PC-3 (cell line): ENCODE measurements at regions not wholly inside any gene's neighbourhood (a gene's known extent, or its start where the extent isn't known, plus 50 kb on each side); places are given as distances from the start of the nearest gene placed in this dataset.

Source experiments
- ATAC-seq: fragments of 200-7000 bp; cut with Tn5 transposase; 2 replicates; pipeline ENCODE4 v1.9.1; 2020; ENCODE audit warnings: mild to moderate bottlenecking, moderate library complexity
- BruUV-seq: library from RNA; stranded (reverse); fragments of 400-500 nt; replicated peaks from 2 replicates; lab custom pipeline; 2021; lab: Mats Ljungman, UMichigan
- CTCF ChIA-PET: fragments of 300-600 bp; sonication (Branson Sonifier 250); formaldehyde crosslinking; loops from one replicate; lab custom pipeline; 2022; ENCODE audit warnings: antibody characterized with exemption; lab: Charles Lee
- POLR2A ChIA-PET: fragments of 300-600 bp; sonication (Branson Sonifier 250); formaldehyde crosslinking; loops from one replicate; lab custom pipeline; 2022; ENCODE audit warnings: antibody characterized with exemption; ENCODE audit not compliant: unreplicated experiment; lab: Charles Lee
- DNase-seq: peaks from one replicate; pipeline ENCODE4 v3.0.0-alpha.2; 2015
- H2AFZ ChIP-seq: fragments of 300-600 bp; sonication (generic); 2 replicates; pipeline ENCODE4 v1.6.0; 2016; ENCODE audit warnings: antibody characterized with exemption, low read length
- H3F3A ChIP-seq: fragments of 300-600 bp; sonication (generic); one replicate; pipeline ENCODE4 v1.6.0; 2017; ENCODE audit warnings: antibody characterized with exemption, low read length, control low read depth, mild to moderate bottlenecking; ENCODE audit not compliant: unreplicated experiment
- H3K27ac ChIP-seq: fragments of 300-600 bp; sonication (generic); 2 replicates; pipeline ENCODE4 v1.5.1; 2016; ENCODE audit warnings: mild to moderate bottlenecking, low read length
- H3K27me3 ChIP-seq: fragments of 300-600 bp; sonication (generic); 2 replicates; pipeline ENCODE4 v1.6.1; 2016; ENCODE audit warnings: low read length, mixed read lengths
- H3K36me3 ChIP-seq: fragments of 300-600 bp; sonication (generic); 2 replicates; pipeline ENCODE4 v1.6.1; 2016; ENCODE audit warnings: low read depth, mixed run types, low read length, mixed read lengths
- H3K4me1 ChIP-seq: fragments of 300-600 bp; sonication (generic); 2 replicates; pipeline ENCODE4 v1.5.1; 2016; ENCODE audit warnings: low read length; ENCODE audit not compliant: insufficient read depth
- H3K4me2 ChIP-seq: fragments of 300-600 bp; sonication (generic); 2 replicates; pipeline ENCODE4 v1.6.0; 2016; ENCODE audit warnings: low read length
- H3K4me3 ChIP-seq: fragments of 300-600 bp; sonication (generic); 2 replicates; pipeline ENCODE4 v1.5.1; 2016; ENCODE audit warnings: mild to moderate bottlenecking, low read length, mixed read lengths
- H3K79me2 ChIP-seq: fragments of 300-600 bp; sonication (generic); 2 replicates; pipeline ENCODE4 v1.6.1; 2017; ENCODE audit warnings: low read length, mixed read lengths
- H3K9ac ChIP-seq: fragments of 300-600 bp; sonication (generic); 2 replicates; pipeline ENCODE4 v1.6.0; 2016; ENCODE audit warnings: mild to moderate bottlenecking, low read length
- H3K9me2 ChIP-seq: fragments of 300-600 bp; sonication (generic); replicated peaks from 2 replicates; pipeline ENCODE4 v1.6.1; 2016; ENCODE audit warnings: mixed run types, low read length, mixed read lengths
- H3K9me3 ChIP-seq: fragments of 300-600 bp; sonication (generic); 2 replicates; pipeline ENCODE4 v1.6.1; 2016; ENCODE audit warnings: low read length, mixed read lengths
- H4K20me1 ChIP-seq: fragments of 300-600 bp; sonication (generic); 2 replicates; pipeline ENCODE4 v1.6.1; 2016; ENCODE audit warnings: low read length, mixed read lengths
- CTCF ChIP-seq: fragments of 300-600 bp; sonication (generic); conservative IDR thresholded peaks from 2 replicates; pipeline ENCODE4 v1.5.1; 2017; ENCODE audit warnings: antibody characterized with exemption, low read depth, mild to moderate bottlenecking, low read length
- EZH2 ChIP-seq: fragments of 300-600 bp; sonication (generic); IDR thresholded peaks from one replicate; pipeline ENCODE4 v1.6.1; 2017; ENCODE audit warnings: antibody characterized with exemption, mild to moderate bottlenecking, low read length; ENCODE audit not compliant: unreplicated experiment
- EZH2phosphoT487 ChIP-seq: fragments of 300-600 bp; sonication (generic); IDR thresholded peaks from 2 replicates; pipeline ENCODE4 v1.6.1; 2018; ENCODE audit warnings: mild to moderate bottlenecking, antibody characterized with exemption, low read length, borderline replicate concordance
- intact Hi-C: fragments of 100-400 bp; cut with micrococcal nuclease; formaldehyde crosslinking; loops from 2 replicates; pipeline ENCODE4 v1.9.0; 2023

GRCh38 chr3:30970183-30970582 lies 75.7 kb upstream of the GADL1 start:
- H3K27ac ChIP-seq = no peak overlapping the region

GRCh38 chr3:30972449-30972848 lies 78.0 kb upstream of the GADL1 start:
- no peaks in the 10 kb centered on the region for H3K36me3 ChIP-seq
- no peaks in the 10 kb centered on the region for H3F3A ChIP-seq
- ChIA-PET CTCF (no interaction called here), POLR2A (interaction anchor here (0.7 kb wide), 1 partner anchor 82 kb away, joined by 8 read pairs; no protein-coding TSS in a partner anchor)
- H3K27me3 ChIP-seq = no peaks in the 10 kb centered on the region
- no peak for TF ChIP-seq EZH2phosphoT487
- no peak for TF ChIP-seq EZH2
- TF ChIP-seq CTCF = no peak
- no peaks in the 10 kb centered on the region for H3K79me2 ChIP-seq
- H3K27ac ChIP-seq = no peak overlapping the region
- no peak overlapping the region for H3K9ac ChIP-seq
- H3K9me2 ChIP-seq = no peaks in the 10 kb centered on the region
- DNase-seq (no peak), ATAC-seq (no peak)
- no peaks in the 10 kb centered on the region for H4K20me1 ChIP-seq
- no peaks in the 10 kb centered on the region for H3K9me3 ChIP-seq
- H3K4me1 ChIP-seq = no peaks in the 10 kb centered on the region
- intact Hi-C loops = loop anchor here (10.0 kb wide), 1 partner anchor 132 kb away; no protein-coding TSS in a partner anchor
- H2AFZ ChIP-seq = no peak overlapping the region
- BruUV-seq = no TSS peak
- H3K4me2 ChIP-seq = no peak overlapping the region
- no peak overlapping the region for H3K4me3 ChIP-seq

More at GRCh38 chr3:30970183-30970582, 75.7 kb upstream of the GADL1 start:
- intact Hi-C loops = loop anchor here (1.0 to 10.0 kb wide), 3 partner anchors 135 to 199 kb away; no protein-coding TSS in a partner anchor
- H3K9me2 ChIP-seq = no peaks in the 10 kb centered on the region
- H3K9me3 ChIP-seq = no peaks in the 10 kb centered on the region
- H3K27me3 ChIP-seq = no peaks in the 10 kb centered on the region
- CTCF ChIA-PET = no interaction called here
- no peak overlapping the region for H3K9ac ChIP-seq
- H3K4me3 ChIP-seq = no peak overlapping the region
- H2AFZ ChIP-seq = no peak overlapping the region
- H3F3A ChIP-seq = no peaks in the 10 kb centered on the region
- no TSS peak for BruUV-seq
- peak; percentile 67 for DNase-seq
- POLR2A ChIA-PET = interaction anchor here (0.5 kb wide), 1 partner anchor 30 kb away, joined by 3 read pairs; no protein-coding TSS in a partner anchor
- H3K4me2 ChIP-seq = no peak overlapping the region
- no peaks in the 10 kb centered on the region for H4K20me1 ChIP-seq
- peak; percentile 97 for ATAC-seq
- TF ChIP-seq EZH2phosphoT487 (no peak), CTCF (peak; percentile 86)
- H3K4me1 ChIP-seq = no peaks in the 10 kb centered on the region
- H3K36me3 ChIP-seq = no peaks in the 10 kb centered on the region
- H3K79me2 ChIP-seq = no peaks in the 10 kb centered on the region

DNA sequence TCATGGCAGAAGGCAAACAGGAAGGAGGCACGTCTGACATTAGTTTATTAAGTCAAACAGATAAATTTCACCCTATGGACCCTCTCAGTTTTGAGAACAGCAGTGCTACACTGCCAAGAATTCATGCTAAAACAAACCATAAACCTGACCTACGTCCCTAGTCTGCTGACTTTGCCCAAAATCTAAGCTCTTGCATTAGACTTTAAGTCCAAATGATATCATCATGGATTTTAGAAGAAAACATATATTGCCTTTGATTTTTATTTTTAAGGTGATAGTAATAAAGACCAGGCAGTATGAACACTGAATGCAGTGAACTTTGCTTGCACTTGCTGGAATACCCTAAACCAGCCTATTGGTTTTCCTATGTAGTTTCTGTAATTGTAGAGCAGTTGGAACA lies 79.6 kb upstream of the GADL1 start:
- ATAC-seq = no peak
- Histone ChIP-seq H3K27ac (no peak overlapping the region), H2AFZ (no peak overlapping the region), H3K9me2 (no peaks in the 10 kb centered on the region), H4K20me1 (no peaks in the 10 kb centered on the region), H3F3A (no peaks in the 10 kb centered on the region), H3K9me3 (no peaks in the 10 kb centered on the region), H3K4me2 (no peak overlapping the region), H3K9ac (no peak overlapping the region), H3K4me3 (no peak overlapping the region), H3K27me3 (no peaks in the 10 kb centered on the region), H3K79me2 (no peaks in the 10 kb centered on the region), H3K36me3 (no peaks in the 10 kb centered on the region), H3K4me1 (no peaks in the 10 kb centered on the region)
- BruUV-seq = no TSS peak
- POLR2A ChIA-PET = no interaction called here
- TF ChIP-seq EZH2 = no peak
- no peak for TF ChIP-seq EZH2phosphoT487
- no peak for TF ChIP-seq CTCF
- intact Hi-C loops = loop anchor here (10.0 kb wide), 1 partner anchor 131 kb away; no protein-coding TSS in a partner anchor
- no peak for DNase-seq
- CTCF ChIA-PET = no interaction called here
